H9 (cell line): ENCODE measurements at regions not wholly inside any gene's neighbourhood (a gene's known extent, or its start where the extent isn't known, plus 50 kb on each side); places are given as distances from the start of the nearest gene placed in this dataset.

Experiments
- DNase-seq: peaks from one replicate; pipeline ENCODE4 v3.0.0-alpha.2; 2017
- H2AFZ ChIP-seq: one replicate; pipeline ENCODE4 v1.6.1; 2013; ENCODE audit warnings: mild to moderate bottlenecking, low read length, control low read depth, moderate library complexity
- H2AK5ac ChIP-seq: 2 replicates; pipeline ENCODE4 v1.6.1; 2013; ENCODE audit warnings: low read length, control low read depth, mixed read lengths; ENCODE audit not compliant: insufficient read length
- H2BK120ac ChIP-seq: one replicate; pipeline ENCODE4 v1.6.1; 2013; ENCODE audit warnings: low read depth, mild to moderate bottlenecking, low read length, control low read depth, inconsistent platforms; ENCODE audit not compliant: poor library complexity, severe bottlenecking
- H2BK12ac ChIP-seq: 2 replicates; pipeline ENCODE4 v1.6.1; 2013; ENCODE audit warnings: low read length, control low read depth, mixed read lengths, low read depth; ENCODE audit not compliant: insufficient read length
- H2BK15ac ChIP-seq: 2 replicates; pipeline ENCODE4 v1.6.1; 2013; ENCODE audit warnings: low read depth, low read length, control low read depth
- H2BK20ac ChIP-seq: one replicate; pipeline ENCODE4 v1.6.1; 2013; ENCODE audit warnings: low read depth, mild to moderate bottlenecking, low read length, control low read depth, inconsistent platforms; ENCODE audit not compliant: poor library complexity, severe bottlenecking
- H2BK5ac ChIP-seq: 2 replicates; pipeline ENCODE4 v1.6.1; 2013; ENCODE audit warnings: low read length, control low read depth, mixed read lengths; ENCODE audit not compliant: insufficient read length
- H3K14ac ChIP-seq: 2 replicates; pipeline ENCODE4 v1.6.1; 2013; ENCODE audit warnings: low read length, control low read depth; ENCODE audit not compliant: insufficient read depth
- H3K18ac ChIP-seq: 2 replicates; pipeline ENCODE4 v1.6.1; 2013; ENCODE audit warnings: low read depth, mild to moderate bottlenecking, mixed read lengths, low read length, control low read depth; ENCODE audit not compliant: insufficient read length
- H3K23ac ChIP-seq: 2 replicates; pipeline ENCODE4 v1.6.1; 2013; ENCODE audit warnings: low read length, control low read depth, mixed read lengths, low read depth; ENCODE audit not compliant: insufficient read length
- H3K23me2 ChIP-seq: 2 replicates; pipeline ENCODE4 v1.6.1; 2013; ENCODE audit warnings: low read depth, mild to moderate bottlenecking, mixed read lengths, low read length, control low read depth; ENCODE audit not compliant: insufficient read length, poor library complexity, severe bottlenecking
- H3K27ac ChIP-seq: 2 replicates; pipeline ENCODE4 v1.5.1; 2013; ENCODE audit warnings: low read length, control low read depth, mixed read lengths, low read depth; ENCODE audit not compliant: insufficient read length
- H3K27me3 ChIP-seq: 2 replicates; pipeline ENCODE4 v1.6.1; 2013; ENCODE audit warnings: low read length, control low read depth, inconsistent platforms; ENCODE audit not compliant: insufficient read depth
- H3K4ac ChIP-seq: 2 replicates; pipeline ENCODE4 v1.6.1; 2013; ENCODE audit warnings: low read depth, mild to moderate bottlenecking, control low read depth, inconsistent platforms, low read length, moderate library complexity
- H3K4me1 ChIP-seq: 2 replicates; pipeline ENCODE4 v1.6.1; 2013; ENCODE audit warnings: low read length, control low read depth, inconsistent platforms; ENCODE audit not compliant: insufficient read depth
- H3K4me2 ChIP-seq: 2 replicates; pipeline ENCODE4 v1.6.1; 2013; ENCODE audit warnings: low read length, control low read depth, mixed read lengths; ENCODE audit not compliant: insufficient read length, insufficient read depth
- H3K56ac ChIP-seq: 2 replicates; pipeline ENCODE4 v1.6.1; 2013; ENCODE audit warnings: low read depth, mild to moderate bottlenecking, mixed read lengths, low read length, control low read depth; ENCODE audit not compliant: insufficient read length
- H3K79me1 ChIP-seq: 2 replicates; pipeline ENCODE4 v1.6.1; 2013; ENCODE audit warnings: low read depth, mild to moderate bottlenecking, moderate library complexity, low read length, control low read depth, inconsistent platforms; ENCODE audit not compliant: insufficient read depth, poor library complexity, severe bottlenecking
- H3K79me2 ChIP-seq: 2 replicates; pipeline ENCODE4 v1.6.1; 2013; ENCODE audit warnings: low read length, control low read depth, inconsistent platforms; ENCODE audit not compliant: insufficient read depth
- H3K9ac ChIP-seq: 2 replicates; pipeline ENCODE4 v1.6.1; 2013; ENCODE audit warnings: low read length, control low read depth, mixed read lengths; ENCODE audit not compliant: insufficient read length; ENCODE audit errors: extremely low read depth
- H3K9me3 ChIP-seq: one replicate; pipeline ENCODE4 v1.6.1; 2013; ENCODE audit warnings: low read depth, low read length, inconsistent platforms; ENCODE audit not compliant: control insufficient read depth
- H3T11ph ChIP-seq: one replicate; pipeline ENCODE4 v1.6.1; 2013; ENCODE audit warnings: mild to moderate bottlenecking, low read length, control low read depth, inconsistent platforms
- H4K20me1 ChIP-seq: one replicate; pipeline ENCODE4 v1.6.1; 2013; ENCODE audit not compliant: control insufficient read depth, insufficient read length, insufficient read depth
- H4K5ac ChIP-seq: 2 replicates; pipeline ENCODE4 v1.6.1; 2013; ENCODE audit warnings: low read depth, mild to moderate bottlenecking, mixed read lengths, low read length, control low read depth; ENCODE audit not compliant: insufficient read length
- H4K8ac ChIP-seq: replicated peaks from 2 replicates; pipeline ENCODE4 v1.6.1; 2013; ENCODE audit warnings: low read length, control low read depth, mixed read lengths, low read depth; ENCODE audit not compliant: insufficient read length
- H4K91ac ChIP-seq: 2 replicates; pipeline ENCODE4 v1.6.1; 2013; ENCODE audit warnings: low read depth, mild to moderate bottlenecking, moderate library complexity, mixed read lengths, low read length, control low read depth; ENCODE audit not compliant: insufficient read length
- H3K27ac Mint-ChIP-seq, 3 experiments: 2 replicates in 2 of 3; 3 replicates in 1 of 3; pipeline ENCODE4 v1.8.0; 2020 to 2021; ENCODE audit warnings: mixed read lengths in 3 of 3, mild to moderate bottlenecking in 1 of 3, moderate library complexity in 1 of 3
- H3K27me3 Mint-ChIP-seq: 2 replicates; pipeline ENCODE4 v1.8.0; 2021; ENCODE audit warnings: low read depth, mild to moderate bottlenecking, moderate library complexity, mixed read lengths
- H3K36me3 Mint-ChIP-seq, 3 experiments: 2 replicates in 2 of 3; 3 replicates in 1 of 3; pipeline ENCODE4 v1.8.0; 2020 to 2021; ENCODE audit warnings: low read depth in 3 of 3, mixed read lengths in 3 of 3; ENCODE audit not compliant: insufficient read depth in 1 of 3
- H3K4me1 Mint-ChIP-seq, 2 experiments: 2 replicates each; pipeline ENCODE4 v1.8.0; 2020; ENCODE audit warnings: mixed read lengths in 2 of 2
- H3K4me3 Mint-ChIP-seq, 2 experiments: 2 replicates in 1 of 2; 3 replicates in 1 of 2; pipeline ENCODE4 v1.8.0; 2020 to 2021; ENCODE audit warnings: mild to moderate bottlenecking in 2 of 2, mixed read lengths in 2 of 2, moderate library complexity in 1 of 2
- H3K9me3 Mint-ChIP-seq, 2 experiments: 2 replicates in 1 of 2; 3 replicates in 1 of 2; pipeline ENCODE4 v1.8.0; 2020; ENCODE audit warnings: mild to moderate bottlenecking in 2 of 2, mixed read lengths in 2 of 2, moderate library complexity in 1 of 2
- CTCF ChIP-seq: fragments of 200-600 bp; sonication (generic); conservative IDR thresholded peaks from 3 replicates; pipeline ENCODE4 v1.8.0; 2021; ENCODE audit warnings: antibody characterized with exemption, mild to moderate bottlenecking

- no peak overlapping the region for H3K18ac ChIP-seq
- H3K4me3 Mint-ChIP-seq: no peak overlapping the region
- no peaks in the 10 kb centered on the region for H4K20me1 ChIP-seq
- H2AK5ac ChIP-seq: no peak overlapping the region
- H2BK120ac ChIP-seq: no peak overlapping the region
- H3K27ac Mint-ChIP-seq: no peak overlapping the region
- no peaks in the 10 kb centered on the region for H3K79me1 ChIP-seq
- no peak overlapping the region for H2BK5ac ChIP-seq
- no peak for DNase-seq
- no peaks in the 10 kb centered on the region for H3K79me2 ChIP-seq
- no peaks in the 10 kb centered on the region for H3K27me3 ChIP-seq
- H4K91ac ChIP-seq: no peak overlapping the region
- H3K23me2 ChIP-seq: no peaks in the 10 kb centered on the region
- no peak overlapping the region for H4K8ac ChIP-seq
- H2BK20ac ChIP-seq: no peak overlapping the region
- no peaks in the 10 kb centered on the region for H3K9me3 ChIP-seq
- no peaks in the 10 kb centered on the region for H3K36me3 Mint-ChIP-seq
- no peak overlapping the region for H3T11ph ChIP-seq
- H3K4me2 ChIP-seq: no peak overlapping the region
- no peak overlapping the region for H3K56ac ChIP-seq
- 0 out of 4 replicates have a peak, but pooled peaks cover 0 to 2% of the 10 kb centered on the region in 2 experiments for H3K4me1 Mint-ChIP-seq
- H3K14ac ChIP-seq: no peak overlapping the region
- TF ChIP-seq CTCF: no peak
- H3K23ac ChIP-seq: no peak overlapping the region
- no peak overlapping the region for H3K9ac ChIP-seq
- H2BK15ac ChIP-seq: no peak overlapping the region
- no peak overlapping the region for H3K4ac ChIP-seq
- H3K4me1 ChIP-seq: no peaks in the 10 kb centered on the region
- no peak overlapping the region for H4K5ac ChIP-seq
- H3K27ac ChIP-seq: no peak overlapping the region
- no peak overlapping the region for H2BK12ac ChIP-seq
- H2AFZ ChIP-seq: no peak overlapping the region
- H3K9me3 Mint-ChIP-seq: no peaks in the 10 kb centered on the region
- H3K27me3 Mint-ChIP-seq: peaks cover 3% of the 10 kb centered on the region
These were observed 194.8 kb upstream of the RASGEF1B start for GRCh38 chr4:81666491-81666890.
